SK-N-SH treated with all-trans-retinoic acid at 6 μM for 48 hours (cell line): ENCODE measurements at regions not wholly inside any gene's neighbourhood (a gene's known extent, or its start where the extent isn't known, plus 50 kb on each side); places are given as distances from the start of the nearest gene placed in this dataset.

Experiments
- ATAC-seq: fragments of 200-7000 bp; cut with Tn5 transposase; 3 replicates; pipeline ENCODE4 v1.9.1; 2020; ENCODE audit warnings: mild to moderate bottlenecking, moderate library complexity
- ARNTL ChIP-seq: fragments of 450-650 bp; formaldehyde crosslinking; IDR thresholded peaks from 2 replicates; pipeline ENCODE4 v1.5.0; 2020; ENCODE audit warnings: low read depth, mild to moderate bottlenecking, moderate library complexity, borderline replicate concordance
- BACH2 ChIP-seq: fragments of 250-450 bp; sonication (Bioruptor Pico); IDR thresholded peaks from 2 replicates; pipeline ENCODE4 v1.9.0; 2021; ENCODE audit warnings: mild to moderate bottlenecking, borderline replicate concordance
- CSDC2 ChIP-seq: fragments of 250-450 bp; sonication (Bioruptor Pico); IDR thresholded peaks from 2 replicates; pipeline ENCODE4 v1.5.0; 2020; ENCODE audit warnings: mild to moderate bottlenecking, moderate library complexity
- ESRRG ChIP-seq: fragments of 250-450 bp; sonication (Bioruptor Pico); IDR thresholded peaks from 2 replicates; pipeline ENCODE4 v1.6.1; 2021; ENCODE audit warnings: mild to moderate bottlenecking
- GLIS3 ChIP-seq: fragments of 250-450 bp; sonication (Bioruptor Pico); IDR thresholded peaks from 2 replicates; pipeline ENCODE4 v1.5.0; 2020; ENCODE audit warnings: mild to moderate bottlenecking, moderate library complexity
- ISL1 ChIP-seq: fragments of 250-450 bp; sonication (Bioruptor Pico); IDR thresholded peaks from 2 replicates; pipeline ENCODE4 v2.1.2; 2022; ENCODE audit warnings: mild to moderate bottlenecking, moderate library complexity
- OSR1 ChIP-seq: fragments of 250-450 bp; sonication (Bioruptor Pico); IDR thresholded peaks from 2 replicates; pipeline ENCODE4 v1.8.0; 2022; ENCODE audit warnings: moderate library complexity, mild to moderate bottlenecking, inconsistent platforms
- RARB ChIP-seq: fragments of 250-450 bp; sonication (Bioruptor Pico); IDR thresholded peaks from 2 replicates; pipeline ENCODE4 v1.8.0; 2021; ENCODE audit warnings: mild to moderate bottlenecking, moderate library complexity
- SNAI2 ChIP-seq: fragments of 250-450 bp; sonication (Bioruptor Pico); IDR thresholded peaks from 2 replicates; pipeline ENCODE4 v1.5.0; 2020; ENCODE audit warnings: mild to moderate bottlenecking, moderate library complexity
- TCF4 ChIP-seq: fragments of 250-450 bp; sonication (Bioruptor Pico); IDR thresholded peaks from 2 replicates; pipeline ENCODE4 v1.8.0; 2021; ENCODE audit warnings: mild to moderate bottlenecking, moderate library complexity, borderline replicate concordance
- TOX ChIP-seq: fragments of 250-450 bp; sonication (Bioruptor Pico); IDR thresholded peaks from 2 replicates; pipeline ENCODE4 v1.8.0; 2021; ENCODE audit warnings: mild to moderate bottlenecking, moderate library complexity, borderline replicate concordance
- ZFP3 ChIP-seq: fragments of 250-450 bp; sonication (Bioruptor Pico); IDR thresholded peaks from 2 replicates; pipeline ENCODE4 v1.5.0; 2020; ENCODE audit warnings: mild to moderate bottlenecking, moderate library complexity
- ZFP30 ChIP-seq: fragments of 450-650 bp; formaldehyde crosslinking; IDR thresholded peaks from 2 replicates; pipeline ENCODE4 v1.5.0; 2022; ENCODE audit warnings: mild to moderate bottlenecking, moderate library complexity
- ZNF565 ChIP-seq: fragments of 450-650 bp; formaldehyde crosslinking; conservative IDR thresholded peaks from 2 replicates; pipeline ENCODE4 v1.5.0; 2020; ENCODE audit warnings: low read depth, mild to moderate bottlenecking, moderate library complexity
- ZNF70 ChIP-seq: fragments of 450-650 bp; formaldehyde crosslinking; IDR thresholded peaks from 2 replicates; pipeline ENCODE4 v1.5.0; 2020; ENCODE audit warnings: mild to moderate bottlenecking, moderate library complexity
- ZNF8 ChIP-seq: fragments of 450-650 bp; formaldehyde crosslinking; IDR thresholded peaks from 2 replicates; pipeline ENCODE4 v1.5.0; 2020; ENCODE audit warnings: mild to moderate bottlenecking, moderate library complexity
- TF ChIP-seq, protein P1 (sequence below): fragments of 250-450 bp; sonication (Bioruptor Pico); IDR thresholded peaks from 2 replicates; pipeline ENCODE4 v1.5.1; 2021; ENCODE audit warnings: mild to moderate bottlenecking, moderate library complexity
- TF ChIP-seq, protein P2 (sequence below): fragments of 250-450 bp; sonication (Bioruptor Pico); IDR thresholded peaks from 2 replicates; pipeline ENCODE4 v1.5.1; 2020; ENCODE audit warnings: low read depth, mild to moderate bottlenecking, moderate library complexity
- TF ChIP-seq, protein P3 (sequence below): fragments of 250-450 bp; sonication (Bioruptor Pico); IDR thresholded peaks from 2 replicates; pipeline ENCODE4 v1.8.0; 2020; ENCODE audit warnings: mild to moderate bottlenecking, moderate library complexity, borderline replicate concordance
- TF ChIP-seq, protein P4 (sequence below): fragments of 250-450 bp; sonication (Bioruptor Pico); IDR thresholded peaks from 2 replicates; pipeline ENCODE4 v1.8.0; 2021; ENCODE audit warnings: low read depth, mild to moderate bottlenecking, moderate library complexity, borderline replicate concordance
- TF ChIP-seq, protein P5 (sequence below): fragments of 250-450 bp; sonication (Bioruptor Pico); IDR thresholded peaks from 2 replicates; pipeline ENCODE4 v1.5.0; 2020; ENCODE audit warnings: mild to moderate bottlenecking, moderate library complexity

DNA sequence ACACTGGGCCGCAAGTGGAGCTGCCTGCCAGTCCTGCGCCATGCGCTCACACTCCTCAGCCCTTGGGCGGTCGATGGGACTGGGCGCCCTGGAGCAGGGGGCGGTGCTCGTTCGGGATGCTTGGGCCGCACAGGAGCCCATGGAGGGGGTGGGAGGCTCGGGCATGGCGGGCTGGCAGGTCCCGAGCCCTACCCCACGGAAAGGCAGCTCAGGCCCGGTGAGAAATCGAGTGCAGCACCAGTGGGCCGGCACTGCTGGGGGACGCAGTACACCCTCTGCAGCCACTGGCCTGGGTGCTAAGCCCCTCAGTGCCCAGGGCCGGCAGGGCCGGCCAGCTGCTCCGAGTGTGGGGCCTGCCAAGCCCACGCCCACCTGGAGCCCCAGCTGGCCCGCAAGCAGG, 328.7 kb upstream of the LRRC4C start:
- no peak for TF ChIP-seq ZFP30 (CRISPR knock-in tag)
- TF ChIP-seq, protein P1, sequence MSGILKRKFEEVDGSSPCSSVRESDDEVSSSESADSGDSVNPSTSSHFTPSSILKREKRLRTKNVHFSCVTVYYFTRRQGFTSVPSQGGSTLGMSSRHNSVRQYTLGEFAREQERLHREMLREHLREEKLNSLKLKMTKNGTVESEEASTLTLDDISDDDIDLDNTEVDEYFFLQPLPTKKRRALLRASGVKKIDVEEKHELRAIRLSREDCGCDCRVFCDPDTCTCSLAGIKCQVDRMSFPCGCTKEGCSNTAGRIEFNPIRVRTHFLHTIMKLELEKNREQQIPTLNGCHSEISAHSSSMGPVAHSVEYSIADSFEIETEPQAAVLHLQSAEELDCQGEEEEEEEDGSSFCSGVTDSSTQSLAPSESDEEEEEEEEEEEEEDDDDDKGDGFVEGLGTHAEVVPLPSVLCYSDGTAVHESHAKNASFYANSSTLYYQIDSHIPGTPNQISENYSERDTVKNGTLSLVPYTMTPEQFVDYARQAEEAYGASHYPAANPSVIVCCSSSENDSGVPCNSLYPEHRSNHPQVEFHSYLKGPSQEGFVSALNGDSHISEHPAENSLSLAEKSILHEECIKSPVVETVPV (CRISPR knock-in tag) = no peak
- TF ChIP-seq, protein P2, sequence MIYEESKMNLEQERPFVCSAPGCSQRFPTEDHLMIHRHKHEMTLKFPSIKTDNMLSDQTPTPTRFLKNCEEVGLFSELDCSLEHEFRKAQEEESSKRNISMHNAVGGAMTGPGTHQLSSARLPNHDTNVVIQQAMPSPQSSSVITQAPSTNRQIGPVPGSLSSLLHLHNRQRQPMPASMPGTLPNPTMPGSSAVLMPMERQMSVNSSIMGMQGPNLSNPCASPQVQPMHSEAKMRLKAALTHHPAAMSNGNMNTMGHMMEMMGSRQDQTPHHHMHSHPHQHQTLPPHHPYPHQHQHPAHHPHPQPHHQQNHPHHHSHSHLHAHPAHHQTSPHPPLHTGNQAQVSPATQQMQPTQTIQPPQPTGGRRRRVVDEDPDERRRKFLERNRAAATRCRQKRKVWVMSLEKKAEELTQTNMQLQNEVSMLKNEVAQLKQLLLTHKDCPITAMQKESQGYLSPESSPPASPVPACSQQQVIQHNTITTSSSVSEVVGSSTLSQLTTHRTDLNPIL (CRISPR knock-in tag) = no peak
- no peak for TF ChIP-seq TCF4 (CRISPR knock-in tag)
- no peak for TF ChIP-seq ZNF565 (CRISPR knock-in tag)
- TF ChIP-seq, protein P3, sequence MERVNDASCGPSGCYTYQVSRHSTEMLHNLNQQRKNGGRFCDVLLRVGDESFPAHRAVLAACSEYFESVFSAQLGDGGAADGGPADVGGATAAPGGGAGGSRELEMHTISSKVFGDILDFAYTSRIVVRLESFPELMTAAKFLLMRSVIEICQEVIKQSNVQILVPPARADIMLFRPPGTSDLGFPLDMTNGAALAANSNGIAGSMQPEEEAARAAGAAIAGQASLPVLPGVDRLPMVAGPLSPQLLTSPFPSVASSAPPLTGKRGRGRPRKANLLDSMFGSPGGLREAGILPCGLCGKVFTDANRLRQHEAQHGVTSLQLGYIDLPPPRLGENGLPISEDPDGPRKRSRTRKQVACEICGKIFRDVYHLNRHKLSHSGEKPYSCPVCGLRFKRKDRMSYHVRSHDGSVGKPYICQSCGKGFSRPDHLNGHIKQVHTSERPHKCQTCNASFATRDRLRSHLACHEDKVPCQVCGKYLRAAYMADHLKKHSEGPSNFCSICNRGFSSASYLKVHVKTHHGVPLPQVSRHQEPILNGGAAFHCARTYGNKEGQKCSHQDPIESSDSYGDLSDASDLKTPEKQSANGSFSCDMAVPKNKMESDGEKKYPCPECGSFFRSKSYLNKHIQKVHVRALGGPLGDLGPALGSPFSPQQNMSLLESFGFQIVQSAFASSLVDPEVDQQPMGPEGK (CRISPR knock-in tag) = no peak
- TF ChIP-seq OSR1 (CRISPR knock-in tag) = no peak
- no peak for TF ChIP-seq RARB
- TF ChIP-seq BACH2 (CRISPR knock-in tag) = no peak
- no peak for TF ChIP-seq ISL1
- TF ChIP-seq ESRRG = no peak
- TF ChIP-seq SNAI2 (CRISPR knock-in tag) = no peak
- TF ChIP-seq ARNTL = no peak
- TF ChIP-seq CSDC2 (CRISPR knock-in tag) = no peak
- no peak for TF ChIP-seq ZNF8
- TF ChIP-seq ZNF70 (CRISPR knock-in tag) = no peak
- no peak for TF ChIP-seq TOX
- ATAC-seq = no peak

DNA sequence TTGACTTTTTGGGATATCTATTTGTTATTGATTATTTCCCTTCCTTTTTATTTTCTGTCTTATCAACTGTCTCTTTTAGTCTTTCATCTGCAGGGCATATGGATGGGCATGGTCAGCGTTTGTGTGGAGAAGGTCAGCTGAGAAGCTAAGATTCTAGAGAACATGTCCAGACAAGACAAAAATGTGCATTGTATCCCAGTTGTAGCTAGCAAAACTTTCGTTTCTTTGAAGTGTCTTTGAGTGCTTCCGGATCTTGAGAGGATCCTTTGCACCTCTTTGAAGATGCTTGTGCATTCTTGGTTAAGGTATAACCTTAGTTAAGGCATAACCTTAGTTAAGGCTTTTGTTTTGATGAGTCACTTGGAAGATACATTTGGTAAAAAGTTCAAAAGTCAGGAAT, 329.9 kb upstream of the LRRC4C start:
- ATAC-seq = no peak
- TF ChIP-seq CSDC2 (CRISPR knock-in tag) = no peak
- no peak for TF ChIP-seq OSR1 (CRISPR knock-in tag)
- no peak for TF ChIP-seq ESRRG
- TF ChIP-seq ZNF70 (CRISPR knock-in tag) = no peak
- TF ChIP-seq, protein P1 (CRISPR knock-in tag) = no peak
- no peak for TF ChIP-seq ZNF565 (CRISPR knock-in tag)
- TF ChIP-seq ISL1 = no peak
- TF ChIP-seq TOX = no peak
- no peak for TF ChIP-seq ZNF8
- no peak for TF ChIP-seq ZFP3
- TF ChIP-seq, protein P2 (CRISPR knock-in tag) = no peak
- TF ChIP-seq, protein P3 (CRISPR knock-in tag) = no peak
- no peak for TF ChIP-seq GLIS3
- TF ChIP-seq, protein P4, sequence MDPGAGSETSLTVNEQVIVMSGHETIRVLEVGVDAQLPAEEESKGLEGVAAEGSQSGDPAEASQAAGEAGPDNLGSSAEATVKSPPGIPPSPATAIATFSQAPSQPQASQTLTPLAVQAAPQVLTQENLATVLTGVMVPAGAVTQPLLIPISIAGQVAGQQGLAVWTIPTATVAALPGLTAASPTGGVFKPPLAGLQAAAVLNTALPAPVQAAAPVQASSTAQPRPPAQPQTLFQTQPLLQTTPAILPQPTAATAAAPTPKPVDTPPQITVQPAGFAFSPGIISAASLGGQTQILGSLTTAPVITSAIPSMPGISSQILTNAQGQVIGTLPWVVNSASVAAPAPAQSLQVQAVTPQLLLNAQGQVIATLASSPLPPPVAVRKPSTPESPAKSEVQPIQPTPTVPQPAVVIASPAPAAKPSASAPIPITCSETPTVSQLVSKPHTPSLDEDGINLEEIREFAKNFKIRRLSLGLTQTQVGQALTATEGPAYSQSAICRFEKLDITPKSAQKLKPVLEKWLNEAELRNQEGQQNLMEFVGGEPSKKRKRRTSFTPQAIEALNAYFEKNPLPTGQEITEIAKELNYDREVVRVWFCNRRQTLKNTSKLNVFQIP (CRISPR knock-in tag) = no peak
- TF ChIP-seq ARNTL = no peak
- TF ChIP-seq, protein P5, sequence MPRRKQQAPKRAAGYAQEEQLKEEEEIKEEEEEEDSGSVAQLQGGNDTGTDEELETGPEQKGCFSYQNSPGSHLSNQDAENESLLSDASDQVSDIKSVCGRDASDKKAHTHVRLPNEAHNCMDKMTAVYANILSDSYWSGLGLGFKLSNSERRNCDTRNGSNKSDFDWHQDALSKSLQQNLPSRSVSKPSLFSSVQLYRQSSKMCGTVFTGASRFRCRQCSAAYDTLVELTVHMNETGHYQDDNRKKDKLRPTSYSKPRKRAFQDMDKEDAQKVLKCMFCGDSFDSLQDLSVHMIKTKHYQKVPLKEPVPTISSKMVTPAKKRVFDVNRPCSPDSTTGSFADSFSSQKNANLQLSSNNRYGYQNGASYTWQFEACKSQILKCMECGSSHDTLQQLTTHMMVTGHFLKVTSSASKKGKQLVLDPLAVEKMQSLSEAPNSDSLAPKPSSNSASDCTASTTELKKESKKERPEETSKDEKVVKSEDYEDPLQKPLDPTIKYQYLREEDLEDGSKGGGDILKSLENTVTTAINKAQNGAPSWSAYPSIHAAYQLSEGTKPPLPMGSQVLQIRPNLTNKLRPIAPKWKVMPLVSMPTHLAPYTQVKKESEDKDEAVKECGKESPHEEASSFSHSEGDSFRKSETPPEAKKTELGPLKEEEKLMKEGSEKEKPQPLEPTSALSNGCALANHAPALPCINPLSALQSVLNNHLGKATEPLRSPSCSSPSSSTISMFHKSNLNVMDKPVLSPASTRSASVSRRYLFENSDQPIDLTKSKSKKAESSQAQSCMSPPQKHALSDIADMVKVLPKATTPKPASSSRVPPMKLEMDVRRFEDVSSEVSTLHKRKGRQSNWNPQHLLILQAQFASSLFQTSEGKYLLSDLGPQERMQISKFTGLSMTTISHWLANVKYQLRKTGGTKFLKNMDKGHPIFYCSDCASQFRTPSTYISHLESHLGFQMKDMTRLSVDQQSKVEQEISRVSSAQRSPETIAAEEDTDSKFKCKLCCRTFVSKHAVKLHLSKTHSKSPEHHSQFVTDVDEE = no peak
- no peak for TF ChIP-seq ZFP30 (CRISPR knock-in tag)
